GM12878 (cell line): ENCODE measurements at regions not wholly inside any gene's neighbourhood (a gene's known extent, or its start where the extent isn't known, plus 50 kb on each side); places are given as distances from the start of the nearest gene placed in this dataset.

ENCODE experiments used
- ATAC-seq: fragments of 200-7000 bp; cut with Tn5 transposase; 3 replicates; pipeline ENCODE4 v1.9.1; 2020; ENCODE audit warnings: mild to moderate bottlenecking, moderate library complexity
- BruUV-seq: library from RNA; stranded (reverse); fragments of 400-500 nt; replicated peaks from 2 replicates; lab custom pipeline; 2021; lab: Mats Ljungman, UMichigan
- CTCF ChIA-PET: fragments of 300-600 bp; sonication (Branson Sonifier 250); formaldehyde crosslinking; extraction: SDS; loops from one replicate; lab custom pipeline; 2021; ENCODE audit warnings: inconsistent platforms; lab: Yijun Ruan, JAX
- POLR2A ChIA-PET: fragments of 350-600 bp; formaldehyde crosslinking; extraction: SDS; loops from one replicate; lab custom pipeline; 2021; ENCODE audit warnings: inconsistent platforms; lab: Charles Lee
- RAD21 ChIA-PET: fragments of 300-600 bp; sonication (Branson Sonifier 250); formaldehyde crosslinking; loops from one replicate; lab custom pipeline; 2023; ENCODE audit warnings: antibody characterized with exemption; ENCODE audit not compliant: unreplicated experiment; lab: Charles Lee
- SMC1A ChIA-PET: fragments of 300-600 bp; sonication (Branson Sonifier 250); formaldehyde crosslinking; loops from one replicate; lab custom pipeline; 2023; ENCODE audit not compliant: unreplicated experiment, uncharacterized antibody; lab: Charles Lee
- DNase-seq: peaks from one replicate; pipeline ENCODE4 v3.0.0-alpha.2; 2011; ENCODE audit warnings: low read depth, low spot score
- FAIRE-seq: peaks from 3 replicates; lab custom pipeline; 2011; peaks lifted over from hg19 to GRCh38; lab: Jason Lieb, UNC
- H2AFZ ChIP-seq: 2 replicates; pipeline ENCODE4 v1.6.0; 2011; ENCODE audit warnings: low read depth, low read length, control low read depth; ENCODE audit not compliant: control insufficient read depth
- H3K27ac ChIP-seq: 2 replicates; pipeline ENCODE4 v1.5.1; 2011; ENCODE audit warnings: control low read depth; ENCODE audit not compliant: control insufficient read depth, insufficient read depth
- H3K27me3 ChIP-seq, 2 experiments: replicated peaks in 1 of 2; 2 replicates each; pipeline versions ENCODE4 v1.6.0 to v1.6.1; 2011; ENCODE audit warnings: low read length in 1 of 2; ENCODE audit not compliant: control insufficient read depth in 2 of 2, insufficient read depth in 2 of 2
- H3K36me3 ChIP-seq, 2 experiments: 2 replicates each; pipeline ENCODE4 v1.5.1; 2011; ENCODE audit warnings: low read length in 1 of 2; ENCODE audit not compliant: control insufficient read depth in 2 of 2, insufficient read depth in 2 of 2
- H3K4me1 ChIP-seq: 2 replicates; pipeline ENCODE4 v1.6.1; 2011; ENCODE audit warnings: mild to moderate bottlenecking, low read length, moderate library complexity, mixed read lengths; ENCODE audit not compliant: control insufficient read depth, insufficient read depth
- H3K4me2 ChIP-seq: 2 replicates; pipeline ENCODE4 v1.6.0; 2011; ENCODE audit warnings: control low read depth; ENCODE audit not compliant: control insufficient read depth, insufficient read depth
- H3K4me3 ChIP-seq: fragments of 200-600 bp; sonication (generic); 2 replicates; pipeline ENCODE4 v1.5.1; 2016
- H3K79me2 ChIP-seq: 2 replicates; pipeline ENCODE4 v1.6.0; 2011; ENCODE audit warnings: low read length; ENCODE audit not compliant: control insufficient read depth, insufficient read depth
- H3K9ac ChIP-seq: 2 replicates; pipeline ENCODE4 v1.8.0; 2011; ENCODE audit warnings: low read length, control low read depth, mixed read lengths; ENCODE audit not compliant: control insufficient read depth, insufficient read depth
- H3K9me3 ChIP-seq: replicated peaks from 3 replicates; pipeline ENCODE4 v1.5.1; 2011; ENCODE audit warnings: mild to moderate bottlenecking, low read length; ENCODE audit not compliant: control insufficient read depth, insufficient read depth
- H4K20me1 ChIP-seq: 2 replicates; pipeline ENCODE4 v1.6.0; 2011; ENCODE audit not compliant: control insufficient read depth, insufficient read depth
- BACH1 ChIP-seq: fragments of 450-650 bp; IDR thresholded peaks from 2 replicates; pipeline ENCODE4 v1.6.1; 2017; ENCODE audit warnings: mild to moderate bottlenecking, borderline replicate concordance
- CBX3 ChIP-seq: fragments of 200-600 bp; sonication (generic); IDR thresholded peaks from 2 replicates; pipeline ENCODE4 v1.6.1; 2016; ENCODE audit warnings: low read depth, borderline replicate concordance
- CEBPB ChIP-seq, 2 experiments: fragments of 150-350 bp in 1 of 2; IDR thresholded peaks; 2 replicates each; pipeline ENCODE4 v1.6.1; 2012 to 2014; ENCODE audit warnings: low read depth in 2 of 2, low read length in 2 of 2, borderline replicate concordance in 1 of 2, inconsistent platforms in 1 of 2
- CHD2 ChIP-seq: IDR thresholded peaks from 2 replicates; pipeline ENCODE4 v1.6.1; 2011; ENCODE audit warnings: low read depth, low read length, improper control_type of control experiment, borderline replicate concordance
- E4F1 ChIP-seq: fragments of 450-650 bp; IDR thresholded peaks from 2 replicates; pipeline ENCODE4 v1.6.1; 2018; ENCODE audit warnings: borderline replicate concordance, mild to moderate bottlenecking; ENCODE audit not compliant: partially characterized antibody
- EED ChIP-seq: sonication (generic); IDR thresholded peaks from 2 replicates; pipeline ENCODE4 v1.6.1; 2016; ENCODE audit warnings: antibody characterized with exemption, low read depth
- ESRRA ChIP-seq: IDR thresholded peaks from 2 replicates; pipeline ENCODE4 v1.6.1; 2012; ENCODE audit warnings: mild to moderate bottlenecking, low read length, improper control_type of control experiment
- FOXK2 ChIP-seq: fragments of 450-650 bp; IDR thresholded peaks from 2 replicates; pipeline ENCODE4 v1.6.1; 2017; ENCODE audit warnings: mild to moderate bottlenecking, moderate library complexity
- LARP7 ChIP-seq: fragments of 450-650 bp; IDR thresholded peaks from 2 replicates; pipeline ENCODE4 v1.6.1; 2017; ENCODE audit warnings: mild to moderate bottlenecking
- MYB ChIP-seq: fragments of 150-350 bp; IDR thresholded peaks from 2 replicates; pipeline ENCODE4 v1.6.1; 2014; ENCODE audit warnings: mild to moderate bottlenecking, low read depth, low read length, borderline replicate concordance
- NFXL1 ChIP-seq: fragments of 450-650 bp; IDR thresholded peaks from 2 replicates; pipeline ENCODE4 v1.6.1; 2017; ENCODE audit warnings: antibody characterized with exemption, mild to moderate bottlenecking, borderline replicate concordance
- NR2F1 ChIP-seq: fragments of 450-650 bp; conservative IDR thresholded peaks from 2 replicates; pipeline ENCODE4 v1.6.1; 2017; ENCODE audit warnings: mild to moderate bottlenecking
- PKNOX1 ChIP-seq: fragments of 450-650 bp; IDR thresholded peaks from 2 replicates; pipeline ENCODE4 v1.6.1; 2016; ENCODE audit warnings: mild to moderate bottlenecking
- RBBP5 ChIP-seq: fragments of 200-600 bp; sonication (generic); conservative IDR thresholded peaks from 2 replicates; pipeline ENCODE4 v1.6.1; 2016
- RCOR1 ChIP-seq: conservative IDR thresholded peaks from 2 replicates; pipeline ENCODE4 v1.6.1; 2012; ENCODE audit warnings: low read depth, low read length, improper control_type of control experiment
- RELA ChIP-seq: fragments of 450-650 bp; IDR thresholded peaks from 2 replicates; pipeline ENCODE4 v1.8.0; 2014; ENCODE audit warnings: borderline replicate concordance; ENCODE audit not compliant: partially characterized antibody
- SIX5 ChIP-seq: IDR thresholded peaks from 2 replicates; pipeline ENCODE4 v1.6.1; 2011; ENCODE audit warnings: mild to moderate bottlenecking, low read depth, low read length, moderate library complexity; ENCODE audit not compliant: severe bottlenecking
- SP1 ChIP-seq: IDR thresholded peaks from one replicate; pipeline ENCODE4 v1.6.1; 2011; ENCODE audit warnings: low read depth, low read length
- SUZ12 ChIP-seq: fragments of 200-600 bp; sonication (generic); IDR thresholded peaks from one replicate; pipeline ENCODE4 v1.6.1; 2018; ENCODE audit warnings: antibody characterized with exemption, mild to moderate bottlenecking; ENCODE audit not compliant: unreplicated experiment
- TCF7 ChIP-seq: IDR thresholded peaks from 2 replicates; pipeline ENCODE4 v1.6.1; 2014; ENCODE audit warnings: antibody characterized with exemption, borderline replicate concordance
- YY1 ChIP-seq: IDR thresholded peaks from 2 replicates; pipeline ENCODE4 v1.6.1; 2011; ENCODE audit warnings: low read depth, mild to moderate bottlenecking, low read length
- WGBS: methylation state at CpG from one replicate; pipeline ENCODE4 v1.1.6; 2016; ENCODE audit warnings: low lambda C conversion rate; ENCODE audit not compliant: insufficient replicate concordance, insufficient coverage; ENCODE audit errors: missing lambda C conversion rate; 5-methylcytosine and 5-hydroxymethylcytosine counted together
- in situ Hi-C: fragments of 300-500 bp; cut with MboI; formaldehyde crosslinking; loops from 9 replicates; pipeline ENCODE4 v1.14.3; 2018; ENCODE audit warnings: mixed read lengths
- intact Hi-C: fragments of 100-400 bp; cut with micrococcal nuclease; formaldehyde crosslinking; loops from one replicate; pipeline ENCODE4 v1.14.2; 2022; ENCODE audit not compliant: unreplicated experiment
- TF ChIP-seq, protein P1 (sequence below): fragments of 450-650 bp; IDR thresholded peaks from 2 replicates; pipeline ENCODE4 v1.6.1; 2017; ENCODE audit warnings: borderline replicate concordance

GRCh38 chr6:119938752-119939151 lies 589.2 kb upstream of the MAN1A1 start:
- in situ Hi-C loops = no loop called here
- no TSS peak for BruUV-seq
- SMC1A ChIA-PET = no interaction called here

GRCh38 chr6:119934816-119935215 lies 585.3 kb upstream of the MAN1A1 start:
- Histone ChIP-seq H3K4me1 (no peaks in the 10 kb centered on the region), H3K9ac (no peak overlapping the region), H3K4me3 (no peak overlapping the region), H3K27ac (no peak overlapping the region), H3K4me2 (no peak overlapping the region), H3K9me3 (no peaks in the 10 kb centered on the region), H2AFZ (no peak overlapping the region), H3K79me2 (no peaks in the 10 kb centered on the region), H4K20me1 (no peaks in the 10 kb centered on the region), H3K27me3 (no peaks in the 10 kb centered on the region), H3K36me3 (no peaks in the 10 kb centered on the region)
- RAD21 ChIA-PET = no interaction called here
- DNase-seq = no peak
- BruUV-seq = no TSS peak
- CTCF ChIA-PET = no interaction called here
- POLR2A ChIA-PET = no interaction called here
- SMC1A ChIA-PET = no interaction called here
- no peak for FAIRE-seq
- intact Hi-C loops (no loop called here), in situ Hi-C loops (no loop called here)
- WGBS = 0% methylated on average over 1 of the region's 1 CpG
- ATAC-seq = no peak
- TF ChIP-seq NFXL1 = no peak
- no peak for TF ChIP-seq E4F1
- TF ChIP-seq, protein P1, sequence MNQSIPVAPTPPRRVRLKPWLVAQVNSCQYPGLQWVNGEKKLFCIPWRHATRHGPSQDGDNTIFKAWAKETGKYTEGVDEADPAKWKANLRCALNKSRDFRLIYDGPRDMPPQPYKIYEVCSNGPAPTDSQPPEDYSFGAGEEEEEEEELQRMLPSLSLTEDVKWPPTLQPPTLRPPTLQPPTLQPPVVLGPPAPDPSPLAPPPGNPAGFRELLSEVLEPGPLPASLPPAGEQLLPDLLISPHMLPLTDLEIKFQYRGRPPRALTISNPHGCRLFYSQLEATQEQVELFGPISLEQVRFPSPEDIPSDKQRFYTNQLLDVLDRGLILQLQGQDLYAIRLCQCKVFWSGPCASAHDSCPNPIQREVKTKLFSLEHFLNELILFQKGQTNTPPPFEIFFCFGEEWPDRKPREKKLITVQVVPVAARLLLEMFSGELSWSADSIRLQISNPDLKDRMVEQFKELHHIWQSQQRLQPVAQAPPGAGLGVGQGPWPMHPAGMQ = no peak
- TF ChIP-seq RBBP5 = no peak
- no peak for TF ChIP-seq PKNOX1
- TF ChIP-seq SP1 = no peak
- no peak for TF ChIP-seq BACH1
- no peak for TF ChIP-seq YY1
- TF ChIP-seq SUZ12 = no peak

More at GRCh38 chr6:119938752-119939151, 589.2 kb upstream of the MAN1A1 start:
- Histone ChIP-seq H3K4me1 (no peaks in the 10 kb centered on the region), H3K9ac (no peak overlapping the region), H3K36me3 (no peaks in the 10 kb centered on the region), H3K27me3 (no peaks in the 10 kb centered on the region), H3K9me3 (no peaks in the 10 kb centered on the region), H2AFZ (no peak overlapping the region)
- intact Hi-C loops = no loop called here
- ATAC-seq (no peak), DNase-seq (no peak)
- 5% methylated on average over 1 of the region's 1 CpG for WGBS
- no peak for TF ChIP-seq CHD2
- TF ChIP-seq NFXL1 = no peak
- no peak for TF ChIP-seq EED
- no peak for TF ChIP-seq CBX3
- no peak for TF ChIP-seq NR2F1
- no peak for TF ChIP-seq RELA
- no peak for TF ChIP-seq LARP7
- TF ChIP-seq MYB = no peak
- TF ChIP-seq ESRRA = no peak
- TF ChIP-seq SIX5 = no peak
- TF ChIP-seq RCOR1 = no peak
- TF ChIP-seq FOXK2 = no peak
- TF ChIP-seq CEBPB (IDR thresholded peaks at IDR 0.05; ENCODE audit: borderline replicate concordance in 1 of 2, low read depth in 2 of 2, low read length in 2 of 2) = no peak
- no peak for TF ChIP-seq TCF7
- TF ChIP-seq, all 136 proteins: peak for 0
- FAIRE-seq = no peak
- no peaks in the 10 kb centered on the region for H4K20me1 ChIP-seq
- RAD21 ChIA-PET = no interaction called here
- POLR2A ChIA-PET = no interaction called here
- no peaks in the 10 kb centered on the region for H3K79me2 ChIP-seq
- no peak overlapping the region for H3K4me2 ChIP-seq
- H3K4me3 ChIP-seq = no peak overlapping the region
- CTCF ChIA-PET = no interaction called here
- H3K27ac ChIP-seq = no peak overlapping the region
